ENCODE measurements at regions not wholly inside any gene's neighbourhood (a gene's known extent, or its start where the extent isn't known, plus 50 kb on each side); places are given as distances from the start of the nearest gene placed in this dataset.

GRCh38 chr22:34319346-34319745 is 399.1 kb upstream of the LARGE1 start:
- DNase-seq (ENCODE audit: low spot score), result no peak
- no peak overlapping the region for H3K27ac ChIP-seq
- no peak for TF ChIP-seq CTCF (IDR thresholded peaks at IDR 0.05)
- H3K4me3 ChIP-seq, result no peak overlapping the region

- Histone ChIP-seq H3K27ac (no peak overlapping the region), H3K4me3 (no peak overlapping the region)
- DNase-seq (ENCODE audit: low spot score), result no peak
- TF ChIP-seq CTCF (IDR thresholded peaks at IDR 0.05), result no peak
These were observed 404.5 kb upstream of the LARGE1 start for GRCh38 chr22:34324763-34325162.

DNA sequence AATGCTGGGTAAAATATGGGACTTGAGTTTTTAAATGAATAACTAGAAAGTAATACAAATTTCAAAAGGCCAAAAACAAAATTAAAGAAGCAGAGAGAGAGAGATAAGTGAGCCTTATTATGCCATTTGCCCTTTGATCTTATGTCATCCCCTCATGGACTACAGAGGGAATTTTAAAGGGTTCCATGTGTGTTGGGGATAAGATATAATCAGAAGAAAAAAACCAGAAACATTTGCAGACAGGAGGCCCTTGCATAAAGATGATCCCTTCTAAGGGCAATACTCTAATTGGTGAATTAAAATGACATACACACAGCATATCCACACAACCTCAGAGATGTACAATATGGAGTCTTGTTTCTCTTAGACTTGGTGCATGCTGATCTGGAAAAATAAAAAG is 406.6 kb upstream of the LARGE1 start:
- no peak for TF ChIP-seq CTCF (IDR thresholded peaks at IDR 0.05)
- DNase-seq (ENCODE audit: low spot score), result no peak
- no peak overlapping the region for H3K4me3 ChIP-seq
- no peak overlapping the region for H3K27ac ChIP-seq

DNA sequence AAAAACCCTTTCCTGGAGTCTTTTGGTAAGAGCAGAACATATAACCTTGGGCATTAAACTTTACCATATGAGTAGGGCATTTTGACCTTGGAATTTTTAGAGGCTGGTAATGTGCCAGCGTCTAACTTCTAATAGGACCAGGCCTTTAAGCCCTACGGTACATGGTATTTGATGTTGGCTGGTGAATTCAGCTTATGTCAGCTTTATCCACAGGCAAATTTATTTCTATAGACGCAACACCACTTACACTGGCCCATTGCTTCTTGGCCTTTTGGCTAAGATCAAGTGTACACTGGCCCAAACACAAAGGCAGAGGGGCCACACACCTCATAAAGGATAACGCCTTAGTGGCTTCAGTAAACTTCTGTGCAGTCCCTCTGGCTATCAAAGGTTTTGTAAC is 410.2 kb upstream of the LARGE1 start:
- no peak for TF ChIP-seq CTCF (IDR thresholded peaks at IDR 0.05)
- DNase-seq (ENCODE audit: low spot score), result no peak
- no peak overlapping the region for H3K27ac ChIP-seq
- no peak overlapping the region for H3K4me3 ChIP-seq

DNA sequence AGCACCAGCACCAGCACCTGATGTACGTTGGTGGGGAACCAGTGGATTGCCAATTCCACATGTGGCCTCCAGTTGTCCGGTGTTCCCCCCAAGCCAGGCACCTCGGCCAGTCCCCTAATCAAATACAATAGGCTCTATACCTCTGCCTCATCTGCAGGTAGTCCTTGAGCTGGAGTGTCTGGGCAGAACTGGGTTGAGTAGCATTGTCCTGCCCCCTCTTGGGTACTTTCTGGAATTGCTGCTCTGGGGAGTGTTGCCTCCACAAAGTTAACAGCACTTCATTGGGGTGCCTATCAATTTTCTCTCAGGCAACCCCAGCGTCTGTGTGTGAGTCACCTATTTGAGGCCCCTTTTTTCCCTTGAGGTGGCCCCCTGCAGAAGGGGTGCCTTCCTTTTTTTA is 413.0 kb upstream of the LARGE1 start:
- Histone ChIP-seq H3K27ac (no peak overlapping the region), H3K4me3 (no peak overlapping the region)
- DNase-seq (ENCODE audit: low spot score), result no peak
- TF ChIP-seq CTCF (IDR thresholded peaks at IDR 0.05), result no peak

DNA sequence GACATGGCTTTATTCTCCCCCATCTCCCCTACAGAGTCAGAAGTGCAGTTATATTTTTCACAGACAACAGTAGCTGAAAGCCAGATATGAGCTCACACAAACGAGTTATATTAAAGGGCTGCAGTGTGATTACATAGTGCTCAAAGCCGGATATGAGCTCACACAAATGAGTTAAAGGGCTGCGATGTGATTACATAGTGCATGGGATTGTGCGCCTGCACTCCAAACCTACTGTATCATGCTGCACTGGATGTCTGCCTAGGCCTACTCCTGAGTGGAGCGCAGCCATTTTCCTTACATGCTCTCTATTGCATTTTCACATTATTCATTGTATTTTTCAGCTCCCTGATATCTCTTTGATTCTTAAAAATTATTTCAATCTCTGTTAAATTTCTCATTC is 414.6 kb upstream of the LARGE1 start:
- no peak for DNase-seq (ENCODE audit: low spot score)

DNA sequence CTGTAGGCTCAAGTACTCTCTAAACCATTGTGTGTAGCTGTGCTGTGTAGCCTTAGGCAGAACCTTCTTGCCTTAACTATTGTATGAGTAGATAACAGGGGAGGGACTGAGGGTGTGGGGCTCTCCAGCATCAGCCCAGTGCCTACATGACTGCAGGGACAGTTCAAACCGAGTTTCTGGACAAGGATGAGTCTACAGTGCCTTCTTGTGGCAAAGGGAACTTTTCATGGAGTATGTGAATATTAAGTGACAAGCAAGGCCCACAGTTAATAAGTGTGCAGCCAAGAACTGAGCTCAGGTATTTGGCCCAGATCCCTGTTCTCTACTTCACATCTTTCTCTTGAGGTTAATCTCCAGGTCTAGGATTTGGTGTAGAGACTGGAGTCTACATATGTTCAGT is 424.4 kb upstream of the LARGE1 start:
- no peak for TF ChIP-seq CTCF (IDR thresholded peaks at IDR 0.05)
- H3K27ac ChIP-seq, result no peak overlapping the region
- no peak overlapping the region for H3K4me3 ChIP-seq
- DNase-seq (ENCODE audit: low spot score), result no peak

More for the DNA sequence above, 414.6 kb upstream of the LARGE1 start:
- TF ChIP-seq CTCF (IDR thresholded peaks at IDR 0.05), result no peak
- Histone ChIP-seq H3K27ac (no peak overlapping the region), H3K4me3 (no peak overlapping the region)
